ENCODE measurements at regions not wholly inside any gene's neighbourhood (a gene's known extent, or its start where the extent isn't known, plus 50 kb on each side); places are given as distances from the start of the nearest gene placed in this dataset.

DNA sequence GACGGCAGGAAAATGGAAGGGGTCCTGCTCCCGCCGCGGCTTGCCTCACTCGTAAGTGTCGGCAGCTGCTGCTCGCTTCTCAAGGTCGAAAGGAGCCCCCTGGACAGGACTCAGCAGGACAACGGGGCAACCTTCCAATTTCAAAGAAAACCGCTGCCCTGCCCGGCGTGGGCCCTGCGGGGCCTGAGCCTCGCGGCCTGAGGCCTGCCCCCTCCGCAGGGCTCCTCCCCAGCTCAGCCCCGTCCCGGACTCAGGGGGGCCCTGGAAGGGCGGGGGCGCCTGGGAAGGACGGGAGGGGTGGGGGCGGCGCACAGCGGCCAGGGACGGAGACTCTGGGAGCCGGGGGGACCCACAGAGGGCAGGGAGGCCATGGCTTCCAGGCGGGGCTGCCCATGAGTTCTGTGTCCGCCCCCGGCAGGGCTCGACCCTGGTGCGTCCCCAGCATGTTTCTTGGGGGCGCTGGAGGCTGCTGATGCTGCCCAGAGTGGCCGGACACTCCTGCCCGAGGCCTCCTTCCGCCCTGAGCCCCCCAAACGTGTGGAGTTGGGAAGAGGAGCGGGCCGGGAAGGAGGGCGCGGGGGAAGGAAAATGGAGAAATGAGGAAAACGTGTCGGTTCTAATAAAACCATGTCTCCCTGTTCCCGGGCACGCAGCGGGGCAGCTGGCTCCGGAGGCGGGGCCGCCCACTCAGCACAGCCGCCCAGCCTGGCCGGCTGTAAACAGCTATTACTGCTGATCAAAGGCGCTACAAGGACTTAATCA, 114.6 kb downstream of the DLL1 start:
- no peaks in the 10 kb centered on the region for H3K27me3 ChIP-seq
- no peak overlapping the region for H3K4me3 ChIP-seq
- no peaks in the 10 kb centered on the region for H3K36me3 ChIP-seq
- no peaks in the 10 kb centered on the region for H3K9me3 ChIP-seq
- no peak for TF ChIP-seq CTCF (IDR thresholded peaks at IDR 0.05)
- no peak overlapping the region for H3K27ac ChIP-seq
- H3K4me1 ChIP-seq: peaks cover 0 to 14% of the 10 kb centered on the region in 2 donors
- DNase-seq (ENCODE audit: low spot score): no peak

DNA sequence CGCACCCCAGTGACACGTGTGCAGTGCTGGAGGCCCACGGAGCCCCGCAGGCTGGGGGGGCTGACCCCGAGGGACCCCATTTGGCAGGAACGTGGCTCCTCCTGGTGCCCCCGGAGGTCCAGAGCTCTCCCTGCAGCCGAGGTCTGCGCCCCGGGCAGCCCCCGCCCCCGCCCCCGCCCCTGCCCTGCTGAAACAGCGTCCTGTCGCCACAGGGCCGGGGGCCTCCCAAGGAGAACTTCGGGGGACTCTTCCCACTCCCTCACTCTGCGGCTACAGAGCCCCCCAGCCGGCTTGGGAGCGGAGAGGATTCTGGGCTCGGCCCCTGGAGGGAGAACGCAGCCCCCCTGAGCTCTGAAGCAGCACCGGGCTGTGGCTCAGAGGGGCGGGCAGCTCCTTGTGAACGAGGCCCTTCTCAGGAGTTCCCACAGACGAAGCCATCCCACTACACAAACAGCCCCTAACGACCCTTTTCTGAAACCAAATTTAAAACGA, 115.2 kb downstream of the DLL1 start:
- Histone ChIP-seq H3K27ac (no peak overlapping the region), H3K27me3 (no peaks in the 10 kb centered on the region), H3K36me3 (no peaks in the 10 kb centered on the region), H3K4me1 (peaks cover 0 to 14% of the 10 kb centered on the region in 2 donors), H3K4me3 (no peak overlapping the region), H3K9me3 (no peaks in the 10 kb centered on the region)
- DNase-seq (ENCODE audit: low spot score): no peak
- TF ChIP-seq CTCF (IDR thresholded peaks at IDR 0.05): no peak

DNA sequence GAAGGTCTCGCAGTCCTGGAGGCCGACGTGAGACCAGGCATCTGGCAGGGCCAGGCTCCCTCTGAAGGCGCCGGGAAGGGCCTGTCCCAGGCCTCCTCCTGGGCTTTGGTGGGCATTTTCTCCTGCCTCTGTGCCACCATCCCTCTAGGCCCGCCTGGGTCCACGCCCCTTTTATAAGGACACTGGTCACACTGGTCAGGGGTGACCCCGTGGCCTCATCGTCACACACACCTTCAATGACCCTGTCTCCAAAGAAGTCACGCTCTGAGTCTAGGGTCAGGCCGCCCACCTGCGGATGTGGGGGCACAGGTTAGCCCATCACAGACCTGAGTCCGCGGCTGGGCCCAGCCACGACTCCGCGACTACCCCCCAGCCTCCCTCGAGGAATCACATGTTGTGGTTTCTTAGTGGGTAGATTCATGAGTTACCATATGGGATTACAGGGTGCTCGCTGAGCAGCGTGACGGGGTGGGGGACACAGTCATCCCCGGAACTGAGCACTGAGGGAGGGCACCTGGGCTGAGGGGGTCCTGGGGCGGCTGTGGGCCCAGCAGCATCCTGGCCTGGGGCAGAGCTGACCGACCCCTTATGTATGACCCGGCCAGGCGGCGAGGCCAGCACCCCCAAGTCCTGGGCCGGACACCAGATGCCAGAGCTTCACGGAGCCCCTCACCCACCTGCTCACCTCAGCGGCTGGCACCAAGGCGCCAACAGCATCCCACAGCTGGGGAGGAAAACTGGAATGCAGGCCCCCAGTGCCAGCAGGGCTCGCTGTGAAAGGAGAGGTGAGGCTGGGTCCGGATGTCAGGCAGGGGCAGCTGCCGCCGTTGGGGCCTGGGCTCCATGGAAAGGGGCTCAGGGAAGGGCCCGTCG, 115.9 kb downstream of the DLL1 start:
- Histone ChIP-seq H3K27ac (no peak overlapping the region), H3K27me3 (no peaks in the 10 kb centered on the region), H3K36me3 (no peaks in the 10 kb centered on the region), H3K4me1 (peaks cover 0 to 14% of the 10 kb centered on the region in 2 donors), H3K4me3 (no peak overlapping the region), H3K9me3 (no peaks in the 10 kb centered on the region)
- no peak for DNase-seq (ENCODE audit: low spot score)
- TF ChIP-seq CTCF (IDR thresholded peaks at IDR 0.05): no peak

DNA sequence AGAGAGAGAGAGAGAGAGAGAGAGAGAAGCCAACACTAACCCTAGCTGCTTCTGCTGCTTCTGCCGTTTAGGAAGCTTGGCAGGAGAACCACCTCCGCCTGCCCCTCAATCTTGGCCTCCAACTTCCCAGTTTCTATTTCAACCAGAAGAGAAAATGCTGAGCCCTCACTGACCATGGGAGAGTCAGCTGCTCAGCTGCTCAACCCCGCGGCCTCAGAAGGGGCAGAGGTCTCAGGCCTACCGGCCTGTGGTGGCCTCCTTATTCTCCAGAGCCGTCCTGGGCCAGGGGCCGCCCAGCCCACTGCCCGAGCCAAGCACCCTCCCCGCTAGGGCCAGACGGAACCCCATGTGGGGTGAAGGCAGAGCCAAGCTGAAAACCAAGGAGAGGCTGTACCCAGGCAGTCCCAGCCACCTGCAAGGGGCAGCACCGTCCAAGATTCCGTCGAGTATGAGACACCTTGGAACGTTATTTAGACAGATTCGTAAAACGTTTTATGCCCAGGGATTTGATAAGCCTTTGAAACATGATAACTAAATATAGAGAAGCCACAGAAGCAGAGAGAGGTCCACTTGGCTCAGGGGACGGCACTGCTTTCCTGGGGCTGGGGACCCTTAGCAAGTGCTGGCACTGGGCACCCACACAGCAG, 116.6 kb downstream of the DLL1 start:
- no peaks in the 10 kb centered on the region for H3K27me3 ChIP-seq
- H3K36me3 ChIP-seq: no peaks in the 10 kb centered on the region
- H3K9me3 ChIP-seq: no peaks in the 10 kb centered on the region
- H3K4me1 ChIP-seq: peaks cover 0 to 14% of the 10 kb centered on the region in 2 donors
- DNase-seq (ENCODE audit: low spot score): no peak
- H3K4me3 ChIP-seq: no peak overlapping the region
- H3K27ac ChIP-seq: peak overlapping the region in 1 of 2 donors; percentile 33
- TF ChIP-seq CTCF (IDR thresholded peaks at IDR 0.05): no peak

DNA sequence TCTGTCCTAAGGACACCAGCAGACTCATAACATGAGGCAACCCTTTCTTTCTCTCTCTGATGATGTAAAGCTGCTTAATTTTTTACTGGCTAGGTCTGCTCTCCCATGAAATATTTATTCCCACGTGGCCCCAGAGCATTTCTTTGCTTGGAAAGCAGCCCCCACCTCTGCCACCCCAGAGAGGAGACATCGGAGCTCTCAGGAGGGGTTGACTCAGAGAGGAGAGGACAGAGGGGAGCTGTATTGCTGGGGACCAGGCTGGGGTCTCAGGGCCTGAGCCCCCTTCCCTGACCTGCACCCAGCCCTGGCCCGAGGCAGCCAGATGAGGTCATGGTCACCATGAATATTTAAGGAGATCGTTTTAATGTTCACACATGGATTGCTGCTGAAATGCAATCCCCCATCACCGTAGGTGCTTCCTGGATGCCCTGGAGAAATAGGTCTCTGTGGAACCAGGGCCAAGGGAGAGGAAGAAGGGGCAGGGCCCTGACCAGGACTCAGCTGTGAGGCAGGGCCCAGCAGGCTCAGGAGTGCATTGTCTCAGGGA, 117.5 kb downstream of the DLL1 start:
- H3K27ac ChIP-seq: no peak overlapping the region
- no peak for DNase-seq (ENCODE audit: low spot score)
- no peak overlapping the region for H3K4me3 ChIP-seq

More for the DNA sequence above, 117.5 kb downstream of the DLL1 start:
- peaks cover 0 to 8% of the 10 kb centered on the region in 2 donors for H3K4me1 ChIP-seq
- TF ChIP-seq CTCF (IDR thresholded peaks at IDR 0.05): no peak
- H3K9me3 ChIP-seq: no peaks in the 10 kb centered on the region
- no peaks in the 10 kb centered on the region for H3K36me3 ChIP-seq
- H3K27me3 ChIP-seq: no peaks in the 10 kb centered on the region
